ENCODE measurements at regions not wholly inside any gene's neighbourhood (a gene's known extent, or its start where the extent isn't known, plus 50 kb on each side); places are given as distances from the start of the nearest gene placed in this dataset.

- no peak overlapping the region for H3K4me3 ChIP-seq (ENCODE audit: low read depth, low read length)
- no peak for DNase-seq (ENCODE audit: low read depth)
- no peak for TF ChIP-seq CTCF (IDR thresholded peaks at IDR 0.05; ENCODE audit: insufficient read depth, low read depth, low read length)
These were observed 113.7 kb downstream of the OSR1 start for GRCh38 chr2:19244460-19245363.

GRCh38 chr2:19238440-19239060 is 119.9 kb downstream of the OSR1 start:
- TF ChIP-seq CTCF (IDR thresholded peaks at IDR 0.05; ENCODE audit: insufficient read depth, low read depth, low read length) = no peak
- DNase-seq (ENCODE audit: low read depth) = no peak

GRCh38 chr2:19235308-19235707 is 123.1 kb downstream of the OSR1 start:
- H3K4me3 ChIP-seq (ENCODE audit: low read depth, low read length) = no peak overlapping the region
- no peak for TF ChIP-seq CTCF (IDR thresholded peaks at IDR 0.05; ENCODE audit: insufficient read depth, low read depth, low read length)
- peak; percentile 92 for DNase-seq (ENCODE audit: low read depth)

More at GRCh38 chr2:19238440-19239060, 119.9 kb downstream of the OSR1 start:
- H3K4me3 ChIP-seq (ENCODE audit: low read depth, low read length) = no peak overlapping the region

- TF ChIP-seq CTCF (IDR thresholded peaks at IDR 0.05; ENCODE audit: insufficient read depth, low read depth, low read length) = no peak
- H3K4me3 ChIP-seq (ENCODE audit: low read depth, low read length) = no peak overlapping the region
- no peak for DNase-seq (ENCODE audit: low read depth)
These were observed 126.1 kb downstream of the OSR1 start for GRCh38 chr2:19232312-19232711.

GRCh38 chr2:19231625-19232024 is 126.8 kb downstream of the OSR1 start:
- no peak for TF ChIP-seq CTCF (IDR thresholded peaks at IDR 0.05; ENCODE audit: insufficient read depth, low read depth, low read length)
- DNase-seq (ENCODE audit: low read depth) = no peak
- H3K4me3 ChIP-seq (ENCODE audit: low read depth, low read length) = no peak overlapping the region

GRCh38 chr2:19230626-19231025 is 127.8 kb downstream of the OSR1 start:
- H3K4me3 ChIP-seq (ENCODE audit: low read depth, low read length) = no peak overlapping the region
- DNase-seq (ENCODE audit: low read depth) = no peak
- TF ChIP-seq CTCF (IDR thresholded peaks at IDR 0.05; ENCODE audit: insufficient read depth, low read depth, low read length) = no peak

All from fibroblast of villous mesenchyme (primary cell).